Iris pigment epithelial cell (primary cell): ENCODE measurements at regions not wholly inside any gene's neighbourhood (a gene's known extent, or its start where the extent isn't known, plus 50 kb on each side); places are given as distances from the start of the nearest gene placed in this dataset.
A peak's percentile ranks its signal among the peaks of the same experiment; 100 is the strongest.

ENCODE experiments used
- DNase-seq: peaks from one replicate; pipeline ENCODE4 v3.0.0-alpha.2; 2011; ENCODE audit warnings: low read depth

DNA sequence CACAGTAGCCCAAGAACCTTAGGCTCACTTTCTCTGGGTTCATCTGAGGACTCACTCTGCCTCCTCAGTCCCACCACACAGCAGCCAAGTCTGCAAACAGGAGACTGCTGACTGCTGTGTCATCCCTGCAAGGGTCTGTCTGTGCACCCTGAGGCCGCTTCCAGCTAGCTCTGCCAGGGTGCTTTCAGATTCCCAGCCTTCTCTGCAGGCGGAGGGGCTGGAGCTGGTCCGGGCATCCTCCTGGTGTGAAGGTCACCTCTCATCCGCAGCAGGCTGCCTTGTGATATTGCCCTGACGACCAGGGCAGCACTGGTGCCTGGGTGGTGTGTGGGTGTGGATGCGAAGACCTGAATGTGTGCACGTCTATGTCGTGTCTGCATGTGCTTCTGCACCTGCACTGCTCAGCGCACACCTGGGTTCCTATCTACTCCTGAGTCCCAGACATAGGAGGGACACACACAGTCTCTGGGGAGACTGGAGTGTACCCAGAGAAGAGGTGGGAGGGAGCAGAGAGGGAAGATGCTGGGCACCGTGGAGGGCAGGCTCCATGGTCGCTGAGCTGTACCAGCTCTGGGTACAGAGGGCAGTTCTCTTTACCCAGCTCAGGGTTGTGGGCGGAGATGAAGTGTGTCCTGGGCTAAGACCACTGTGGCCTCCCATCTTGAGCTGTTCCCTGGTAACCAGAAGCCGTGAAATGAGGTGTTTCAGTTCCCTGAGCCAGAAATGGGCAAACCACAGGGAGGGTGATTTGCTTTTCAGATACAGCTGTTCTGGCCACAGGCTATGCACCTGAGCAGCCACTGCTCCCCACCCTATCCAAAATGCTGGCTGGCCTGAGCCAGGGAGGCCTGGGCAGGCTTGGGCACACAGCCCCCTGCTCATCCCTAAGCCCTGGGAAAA is 160.9 kb upstream of the CSF3R start:
- no peak for DNase-seq

DNA sequence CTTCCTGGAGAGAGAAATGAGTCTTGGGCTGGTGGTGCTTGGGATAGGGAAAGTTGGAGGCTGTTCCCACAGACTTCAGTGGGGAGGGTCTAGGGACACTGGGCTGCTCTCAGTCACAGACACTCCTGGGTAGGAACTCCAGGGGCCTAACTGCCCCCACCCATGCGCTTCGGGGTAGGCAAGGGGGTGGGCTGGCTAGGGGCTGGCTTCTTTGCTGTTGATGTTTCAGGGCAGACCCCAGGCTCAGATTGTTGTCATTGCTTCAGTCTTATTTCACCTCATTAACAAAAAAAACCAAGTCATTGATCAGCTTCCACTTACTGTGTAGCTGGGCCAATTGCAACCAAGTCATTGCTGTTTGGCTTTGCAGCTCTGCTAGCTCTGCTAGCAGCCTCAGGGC is 160.1 kb upstream of the CSF3R start:
- no peak for DNase-seq

DNA sequence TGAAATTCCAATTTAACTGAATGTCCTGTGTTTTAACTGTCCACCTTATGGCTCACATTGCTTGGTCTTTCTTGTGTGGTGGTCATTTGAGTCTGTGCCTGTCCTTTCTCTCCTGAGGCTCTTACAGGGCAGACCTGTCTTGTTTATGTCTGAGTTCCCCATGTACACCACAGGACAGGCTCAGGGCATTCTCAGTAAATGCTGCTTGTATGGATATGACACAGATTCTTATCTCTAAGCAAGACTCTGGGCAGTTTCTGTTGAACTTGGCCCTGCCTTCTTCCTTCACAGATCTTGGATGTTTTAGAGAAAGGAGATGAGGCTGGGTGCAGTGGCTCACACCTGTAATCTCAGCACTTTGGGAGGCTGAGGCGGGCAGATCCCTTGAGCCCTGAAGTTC is 159.1 kb upstream of the CSF3R start:
- DNase-seq: no peak

DNA sequence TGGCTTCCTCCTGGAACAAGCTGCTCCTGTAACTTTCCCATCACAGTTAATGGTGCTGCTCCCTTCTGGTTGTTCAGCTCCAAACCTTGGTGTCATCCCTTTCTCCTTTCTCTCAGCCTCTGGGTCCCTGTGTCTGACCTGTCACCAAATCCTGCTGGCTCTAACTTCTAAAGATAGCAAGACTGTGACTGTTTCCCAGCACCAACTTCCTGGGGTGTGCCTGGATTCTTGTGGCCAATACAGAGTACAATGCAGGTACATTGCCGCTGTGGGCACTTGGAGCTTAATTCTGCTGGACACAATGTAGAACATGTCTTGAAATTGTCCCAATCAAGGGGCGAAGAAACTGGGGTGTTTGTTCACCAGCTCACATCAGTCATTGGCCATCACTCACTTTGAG is 156.7 kb upstream of the CSF3R start:
- DNase-seq: no peak

DNA sequence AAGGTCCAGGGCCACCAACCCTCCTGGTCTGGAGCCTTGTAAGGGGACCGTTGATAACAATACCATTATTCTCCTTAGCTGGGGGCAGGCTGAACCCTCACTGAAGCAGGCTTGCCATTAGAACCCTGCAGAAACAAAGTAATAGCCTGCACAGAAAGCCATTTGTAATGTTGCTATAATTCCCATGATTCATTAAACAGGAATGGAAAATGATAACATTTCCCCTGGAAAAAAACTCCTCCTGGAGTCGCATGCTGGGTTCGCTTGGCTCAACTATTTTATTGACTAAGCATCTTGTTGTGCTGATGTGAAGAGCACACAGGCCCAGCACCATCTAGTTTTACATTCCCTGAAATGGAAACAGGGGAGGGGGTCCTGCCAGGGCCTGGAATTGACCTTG is 155.6 kb upstream of the CSF3R start:
- DNase-seq: peak; percentile 35

DNA sequence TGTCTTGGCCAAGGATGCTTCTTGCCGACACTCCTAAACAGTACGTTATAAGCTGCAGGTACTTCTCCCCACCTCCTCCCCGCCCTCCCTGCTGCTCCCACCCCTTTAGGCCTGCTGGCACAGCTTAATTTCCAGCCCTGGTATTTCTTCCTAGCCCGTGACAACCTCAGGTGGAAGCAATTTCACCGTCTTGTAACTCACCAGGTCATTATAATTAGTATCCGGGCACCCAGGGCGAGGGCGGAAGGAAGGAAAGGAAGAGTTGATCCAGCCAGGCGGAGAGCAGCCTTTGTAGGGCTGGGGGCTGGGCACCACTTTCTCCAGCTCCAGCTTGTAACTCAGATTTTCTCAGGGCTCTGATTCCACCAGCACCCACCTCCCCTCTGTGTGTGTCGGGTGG is 153.5 kb upstream of the CSF3R start:
- DNase-seq: no peak

DNA sequence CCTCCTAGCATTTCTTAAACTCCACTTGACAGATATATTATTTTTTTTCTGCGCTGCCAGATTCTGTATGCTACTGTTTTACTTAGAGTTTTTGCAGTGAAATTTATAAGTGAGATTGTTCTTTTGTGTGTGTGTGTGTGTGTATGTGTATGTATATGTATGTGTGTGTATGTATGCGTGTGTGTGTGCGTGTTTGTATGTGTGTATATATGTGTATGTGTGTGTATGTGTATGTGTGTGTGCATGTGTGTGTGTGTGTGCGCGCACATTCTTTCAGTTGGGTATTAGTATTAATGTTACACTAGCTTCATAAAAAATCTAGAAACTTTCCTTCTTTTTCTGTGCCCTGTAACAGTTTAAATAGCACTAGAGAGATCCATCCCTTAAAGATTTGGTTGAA is 152.6 kb upstream of the CSF3R start:
- no peak for DNase-seq

DNA sequence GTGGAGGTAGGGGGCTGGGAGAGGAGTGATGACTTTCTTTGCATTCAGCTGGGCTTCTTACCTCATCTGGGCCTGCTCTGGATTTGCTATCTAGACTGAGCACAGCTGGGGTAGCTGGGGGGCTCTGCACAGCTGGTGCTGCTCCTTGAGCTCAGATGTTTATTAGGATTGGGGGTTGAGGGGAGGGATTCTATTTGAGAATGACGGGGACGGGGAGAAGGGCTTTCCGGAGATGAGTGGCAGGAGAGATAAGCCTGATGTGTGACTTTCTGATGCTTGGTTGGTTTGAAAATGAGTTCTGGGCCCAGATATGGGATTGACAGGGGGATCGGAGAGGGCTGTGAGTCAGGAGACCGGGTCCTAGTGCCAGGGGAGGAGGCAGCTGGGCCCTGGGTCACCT is 146.1 kb upstream of the CSF3R start:
- DNase-seq: no peak

DNA sequence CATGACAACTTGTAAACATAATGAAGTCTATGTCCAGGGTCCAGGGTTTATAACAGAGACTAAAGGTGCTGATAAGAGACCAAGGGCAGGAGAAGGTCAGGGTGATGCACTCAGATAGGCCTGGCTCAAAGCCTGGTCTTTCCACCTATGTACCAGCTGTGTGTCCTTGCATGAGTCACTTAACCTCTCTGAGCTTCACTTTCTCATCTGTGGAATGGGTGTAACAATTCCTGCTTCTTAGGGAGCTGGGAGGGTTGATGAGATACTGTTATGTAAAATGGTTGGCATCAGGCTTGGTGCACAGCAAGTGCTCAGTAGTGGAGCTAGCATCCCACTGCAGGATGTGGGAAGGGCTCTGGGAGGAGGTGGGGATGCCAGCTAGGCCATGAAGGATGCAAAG is 143.7 kb upstream of the CSF3R start:
- DNase-seq: no peak

DNA sequence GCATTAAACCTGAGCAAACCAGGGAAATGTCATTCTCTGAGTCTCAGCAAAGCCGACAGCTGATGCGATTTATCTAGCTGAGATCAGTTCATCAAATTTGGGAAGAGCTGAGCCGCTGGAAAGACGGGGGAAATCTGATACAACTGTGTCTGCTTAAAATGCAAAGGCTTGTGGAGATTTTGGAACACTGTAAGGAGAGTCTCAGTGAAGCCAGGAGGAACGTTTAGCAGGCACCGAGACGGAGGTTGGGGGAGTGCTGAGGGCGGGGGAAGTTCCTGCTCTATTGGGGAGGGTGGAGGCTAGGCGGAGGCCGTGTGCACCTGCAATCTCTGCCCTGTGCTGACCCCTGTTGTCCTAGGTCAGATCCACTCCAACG is 143.2 kb upstream of the CSF3R start:
- DNase-seq: no peak

DNA sequence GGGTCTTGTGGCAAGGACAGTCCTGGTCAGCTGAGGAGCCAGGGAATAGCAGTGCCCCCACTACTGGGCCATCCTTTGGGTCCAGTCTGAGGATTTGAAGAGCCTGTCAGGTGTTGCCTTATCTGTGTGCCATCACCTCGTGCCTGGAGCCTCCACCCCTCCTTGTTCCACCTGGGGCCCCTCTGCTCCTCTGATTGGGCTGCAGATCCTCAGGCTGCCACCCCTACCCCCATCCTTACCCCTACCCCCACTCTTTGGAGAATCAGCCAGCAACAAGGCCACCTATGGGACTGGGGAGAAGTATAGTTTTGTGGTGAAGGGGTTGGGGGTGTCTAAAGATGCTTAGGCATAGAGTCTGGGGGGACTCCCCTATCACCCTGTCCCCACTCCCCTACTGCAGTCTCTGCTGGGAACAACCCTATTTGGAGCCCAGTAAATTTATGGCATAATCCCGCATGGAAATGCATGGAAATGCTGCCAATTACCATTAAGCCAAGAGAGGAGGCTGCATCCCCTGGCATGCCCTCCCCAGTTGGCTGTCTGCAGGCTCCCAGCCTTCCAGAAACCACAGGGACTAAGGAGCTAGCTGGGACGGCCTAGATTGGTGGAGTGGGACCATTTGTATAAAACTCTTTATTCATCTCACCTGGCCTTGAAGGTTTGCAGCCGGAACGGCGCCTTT is 142.7 kb upstream of the CSF3R start:
- no peak for DNase-seq

DNA sequence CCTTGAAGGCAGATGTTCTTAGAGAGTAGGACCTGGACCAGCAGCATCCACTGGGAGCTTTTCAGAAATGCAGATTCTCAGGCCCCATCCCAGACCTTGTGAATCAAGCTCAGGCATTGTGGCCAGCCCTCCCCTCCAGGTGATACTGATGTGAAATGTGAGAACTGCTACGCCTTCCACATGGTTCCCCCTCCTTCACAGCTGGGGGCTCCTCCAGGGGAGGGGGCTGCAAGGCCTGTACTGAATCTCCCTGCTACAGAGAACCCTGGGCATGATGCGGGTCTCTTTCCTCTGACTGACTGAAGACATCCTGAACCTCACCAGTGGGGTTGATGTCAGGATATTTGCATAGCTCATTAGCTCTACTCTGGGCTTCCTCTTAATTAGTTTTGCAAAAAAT is 141.8 kb upstream of the CSF3R start:
- no peak for DNase-seq

DNA sequence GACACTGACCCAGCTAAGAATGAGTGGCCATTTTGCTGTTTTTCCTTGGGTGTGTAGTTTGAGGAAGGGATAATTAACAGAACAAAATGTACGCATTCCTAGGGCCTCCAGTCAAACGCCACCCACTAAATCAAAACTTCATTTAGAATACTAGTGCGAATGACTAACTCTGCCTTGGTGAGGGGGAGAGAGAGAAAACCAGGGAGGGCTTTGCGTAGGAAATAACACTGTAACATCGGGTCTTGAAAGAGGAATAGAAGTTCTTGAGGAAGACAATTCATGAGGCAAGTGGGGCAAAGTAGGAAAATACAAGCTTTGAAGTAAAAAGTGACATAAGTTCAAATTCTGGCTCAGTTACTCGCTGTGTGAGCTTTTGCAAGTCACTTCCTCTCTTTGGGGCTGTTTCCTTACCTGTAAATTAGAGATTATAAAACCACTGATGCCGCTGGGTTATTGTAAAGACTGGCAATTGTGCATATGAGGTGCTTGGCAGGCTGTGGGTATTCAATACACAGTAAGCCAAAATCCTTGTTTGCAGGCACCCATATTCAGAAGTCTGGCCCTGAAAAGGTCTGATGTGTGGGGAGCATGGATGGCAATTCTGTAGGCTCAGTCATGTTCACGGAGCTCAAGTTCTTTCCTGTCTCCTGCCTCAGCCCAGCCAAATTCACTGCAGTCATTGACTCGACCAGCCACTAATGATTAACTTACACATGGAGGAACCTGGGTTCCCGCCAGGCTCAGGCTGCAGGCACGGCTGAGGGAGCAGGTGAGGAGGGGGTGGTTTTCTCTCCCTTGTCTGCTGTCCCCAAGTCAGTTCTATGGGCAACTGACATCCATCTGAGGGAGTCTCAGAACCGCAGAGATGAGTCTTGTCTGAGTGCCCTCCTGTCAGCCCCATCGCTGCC is 140.3 kb upstream of the CSF3R start:
- DNase-seq: no peak

DNA sequence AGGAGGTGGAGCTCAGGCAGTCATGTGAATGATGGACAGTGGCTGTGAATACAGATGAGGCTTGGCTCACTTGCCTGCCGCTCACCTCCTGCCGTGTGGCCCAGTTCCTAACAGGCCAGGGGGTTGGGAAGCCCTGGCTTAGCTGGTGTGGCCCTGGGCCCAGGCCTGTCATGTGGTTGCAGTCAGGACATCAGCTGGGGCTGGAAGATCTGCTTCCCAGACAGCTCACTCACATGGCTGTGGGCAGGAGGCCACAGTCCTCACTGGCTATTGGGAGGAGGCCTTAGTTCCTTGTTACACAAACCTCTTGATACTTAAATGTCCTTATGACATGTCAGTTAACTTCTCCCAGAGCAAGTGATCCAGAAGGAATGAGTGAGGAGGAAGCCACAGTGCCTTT is 138.8 kb upstream of the CSF3R start:
- DNase-seq: no peak

DNA sequence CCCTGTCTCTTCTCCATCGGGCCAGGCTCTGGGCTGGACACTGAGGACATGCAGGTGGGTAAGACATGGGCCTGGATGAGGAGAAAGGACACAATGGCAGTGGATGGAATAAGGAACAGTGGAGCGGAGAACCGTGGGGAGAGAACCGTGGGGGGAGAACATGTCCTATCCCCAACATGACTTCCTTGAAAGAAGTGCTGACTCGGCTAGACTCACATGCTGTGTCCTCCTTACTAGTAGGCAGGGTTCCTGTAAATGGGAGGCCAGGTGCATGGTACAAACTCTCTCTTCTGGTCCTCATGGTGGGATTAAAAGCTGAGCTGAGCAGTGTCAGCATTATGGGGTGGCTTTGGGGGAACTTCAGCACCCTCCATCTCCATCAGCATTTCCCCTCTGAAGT is 137.4 kb upstream of the CSF3R start:
- no peak for DNase-seq

DNA sequence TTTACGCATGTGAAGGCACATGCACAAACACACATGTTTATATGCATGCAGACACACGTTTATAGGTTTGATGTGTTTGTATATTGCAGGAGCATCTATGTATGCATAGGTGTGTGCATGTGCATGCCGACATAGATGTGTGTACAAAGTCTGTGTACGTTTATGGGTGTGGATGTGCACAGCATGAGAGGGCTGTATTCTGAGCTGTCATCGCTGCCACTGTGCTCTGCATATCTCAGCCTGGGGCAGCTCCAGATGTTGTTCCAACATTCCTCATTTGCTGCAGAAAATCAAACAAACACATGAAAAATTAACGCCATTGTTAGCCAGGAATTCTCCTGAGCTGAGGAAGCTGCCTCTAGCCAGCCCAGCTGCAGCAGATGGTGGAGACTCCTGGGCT is 132.3 kb upstream of the CSF3R start:
- no peak for DNase-seq

DNA sequence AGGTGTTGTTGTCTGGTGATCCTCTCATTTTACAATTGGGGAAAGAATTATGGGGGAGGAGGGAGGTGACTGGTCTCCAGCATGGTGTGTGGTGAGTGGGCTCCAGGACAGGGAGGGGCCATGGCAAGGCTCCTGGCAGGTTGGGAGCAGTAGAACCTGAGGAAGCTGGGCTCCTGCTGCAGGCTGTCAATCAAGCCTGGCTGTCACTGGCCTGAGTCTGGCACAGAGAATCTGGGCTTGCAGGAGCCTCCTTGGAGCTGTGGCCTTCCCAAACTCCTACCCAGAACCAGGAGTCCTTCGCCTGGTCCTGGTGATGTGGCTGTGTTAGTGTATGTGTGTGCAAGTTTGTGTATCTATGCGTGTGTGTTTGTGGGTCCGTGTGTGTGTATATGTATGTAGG is 131.9 kb upstream of the CSF3R start:
- DNase-seq: no peak

DNA sequence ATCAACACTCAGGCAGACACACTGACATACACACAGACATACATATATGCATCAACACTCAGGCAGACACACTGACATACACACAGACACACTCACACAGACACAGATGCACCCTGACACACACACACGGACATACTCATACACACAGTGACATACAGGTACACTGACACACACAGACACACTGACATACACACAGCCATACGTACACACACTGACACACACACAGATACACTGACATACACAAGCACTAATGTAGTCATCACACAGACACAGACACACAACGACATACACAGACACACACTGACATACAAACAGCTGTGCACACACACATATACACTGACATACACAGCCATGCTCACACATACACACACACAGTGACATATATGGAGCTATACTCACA is 131.0 kb upstream of the CSF3R start:
- no peak for DNase-seq

DNA sequence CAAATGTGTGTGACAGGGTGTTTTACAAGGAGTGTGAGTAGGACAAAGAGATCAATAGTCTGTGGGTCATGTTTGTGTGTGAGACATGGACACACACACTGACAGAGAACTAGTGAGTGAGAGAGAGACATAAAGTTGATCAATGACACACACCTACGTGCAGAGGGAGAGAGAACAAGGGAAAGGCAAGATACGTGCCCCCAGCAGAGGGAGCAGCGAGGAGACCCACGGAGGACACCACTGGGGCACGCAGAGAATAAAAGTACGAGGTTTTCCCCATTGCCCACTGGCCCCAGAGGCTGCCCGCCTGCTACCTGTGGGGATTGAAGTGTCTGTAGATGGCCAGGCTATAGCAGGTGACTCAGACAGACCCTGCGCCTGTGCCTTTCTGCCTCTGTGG is 130.2 kb upstream of the CSF3R start:
- DNase-seq: no peak

DNA sequence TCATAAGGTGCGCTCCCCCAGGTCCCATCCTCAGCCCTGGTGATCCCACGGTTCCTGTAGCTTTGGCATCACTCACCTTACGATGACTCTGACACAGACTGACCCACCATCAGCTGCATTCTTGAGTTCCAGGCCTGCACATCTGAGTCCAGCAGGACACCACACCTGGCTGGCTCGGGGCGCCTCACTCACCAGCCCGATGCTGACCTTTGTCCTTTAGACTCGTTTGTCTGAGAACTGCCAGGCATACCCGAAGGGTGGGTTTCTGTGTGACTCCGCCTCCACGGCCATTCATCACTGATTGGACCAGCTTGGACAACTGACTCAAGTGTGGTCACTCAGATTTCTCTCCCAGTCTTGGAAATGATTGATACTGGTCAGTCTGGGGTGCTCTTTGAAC is 129.4 kb upstream of the CSF3R start:
- no peak for DNase-seq

DNA sequence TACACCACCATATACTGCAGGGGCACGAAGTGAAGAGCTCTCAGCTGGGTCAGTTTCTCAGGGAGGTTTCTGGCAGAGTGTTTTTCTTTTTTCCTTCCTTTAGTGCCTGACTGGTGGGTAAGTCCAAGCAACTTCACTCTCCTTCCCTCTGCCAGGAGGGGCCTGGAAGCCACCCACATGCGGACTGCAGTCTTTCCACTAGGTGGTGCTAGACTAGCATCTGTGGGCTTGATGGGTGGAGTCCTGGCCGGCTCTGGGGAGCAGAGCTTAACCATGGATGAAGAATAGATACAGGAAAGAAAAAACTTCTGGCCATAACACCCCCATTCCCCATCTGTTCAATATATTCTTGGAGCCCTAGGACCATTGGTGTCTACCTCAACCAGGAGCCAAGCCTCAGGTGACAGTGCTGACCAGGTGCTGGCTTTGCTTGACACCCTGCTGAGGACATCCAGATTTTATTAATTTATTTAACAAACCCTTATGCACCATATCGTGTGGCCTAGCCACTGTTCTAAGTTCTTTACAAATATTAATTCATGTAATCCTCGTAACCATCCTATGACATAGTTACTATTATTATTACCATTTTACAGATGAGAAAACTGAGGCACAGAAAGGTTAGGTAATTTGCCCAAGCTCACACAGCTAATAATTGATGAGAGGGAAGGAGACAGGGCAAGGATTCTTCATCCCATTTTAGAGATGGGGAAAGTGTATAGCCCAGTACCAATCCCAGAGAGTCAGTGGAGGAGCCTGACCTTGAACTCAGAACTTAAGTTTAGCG is 126.7 kb upstream of the CSF3R start:
- DNase-seq: peak; percentile 58

DNA sequence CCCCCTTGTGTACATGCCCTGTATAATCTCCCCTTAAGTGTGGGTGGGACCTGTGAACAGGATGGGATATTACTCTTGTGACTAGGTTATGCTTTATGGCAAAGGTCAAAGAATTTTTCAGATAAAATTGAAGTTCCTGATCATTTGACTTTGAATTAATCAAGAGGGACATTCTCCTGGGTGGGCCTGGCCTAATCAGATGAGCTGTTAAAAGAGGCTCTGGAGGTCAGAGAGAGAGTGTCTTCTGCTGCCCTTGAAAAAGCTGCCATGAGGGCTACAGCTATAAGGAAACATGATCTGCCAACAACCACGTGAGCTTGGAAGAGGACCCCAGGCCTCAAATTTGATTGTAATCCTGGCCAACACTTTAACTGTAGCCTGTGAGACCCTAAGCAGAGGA is 125.6 kb upstream of the CSF3R start:
- DNase-seq: no peak
